ENCODE measurements at regions not wholly inside any gene's neighbourhood (a gene's known extent, or its start where the extent isn't known, plus 50 kb on each side); places are given as distances from the start of the nearest gene placed in this dataset.

GRCh38 chr13:50365408-50366391 is 350.5 kb downstream of the KCNRG start:
- H2AFZ ChIP-seq (ENCODE audit: insufficient read depth, low read depth, low read length, poor library complexity, severe bottlenecking) = peak overlapping the region; percentile 39
- TF ChIP-seq EZH2 (IDR thresholded peaks at IDR 0.05; ENCODE audit: borderline replicate concordance, insufficient read depth, low read depth, low read length, poor library complexity, severe bottlenecking) = no peak
- TF ChIP-seq CTCF (IDR thresholded peaks at IDR 0.05) = no peak

More at GRCh38 chr13:50365408-50366391, 350.5 kb downstream of the KCNRG start:
- ATAC-seq (ENCODE audit: low read depth) (peak; percentile 43), DNase-seq (peak; percentile 47)
- no peaks in the 10 kb centered on the region for H3K9me3 Mint-ChIP-seq (ENCODE audit: insufficient read depth)
- no peaks in the 10 kb centered on the region for H3K27me3 ChIP-seq (replicated peaks in 1 of 4; ENCODE audit: control extremely low read depth in 1 of 4, control insufficient read depth in 3 of 4, insufficient read depth in 4 of 4, low read length in 3 of 4)
- H3K9ac ChIP-seq (ENCODE audit: low read length) = peak overlapping the region; percentile 23
- intact Hi-C loops (cut with micrococcal nuclease) = loop anchor here (2.0 to 10.0 kb wide), 5 partner anchors 23 to 437 kb away; no protein-coding TSS in a partner anchor
- peaks cover 45% of the 10 kb centered on the region for H3K4me1 Mint-ChIP-seq
- H3K36me3 ChIP-seq (replicated peaks in 1 of 2; ENCODE audit: control extremely low read depth in 1 of 2, control insufficient read depth in 1 of 2, extremely low read depth in 1 of 2, insufficient read depth in 2 of 2, low read length in 1 of 2) = no peaks in the 10 kb centered on the region
- peaks cover 16 to 37% of the 10 kb centered on the region in 2 donors for H3K4me1 ChIP-seq (ENCODE audit: control insufficient read depth in 2 of 2, insufficient read depth in 2 of 2, low read length in 2 of 2)
- ChIA-PET CTCF (interaction anchor here (0.5 to 1.4 kb wide), 4 partner anchors 23 to 548 kb away, joined by 3 to 5 read pairs (median 3); partner anchors contain the start of gene RNASEH2B), POLR2A (interaction anchor here (0.6 kb wide), 1 partner anchor 92 kb away, joined by 3 read pairs; no protein-coding TSS in a partner anchor)
- H3K79me2 ChIP-seq (ENCODE audit: control insufficient read depth, insufficient read depth, low read length) = no peaks in the 10 kb centered on the region
- peak overlapping the region in 3 of 5 experiments; percentile 6 to 35 (median 17) for H3K4me3 ChIP-seq (ENCODE audit: control extremely low read depth in 1 of 5, extremely low read depth in 1 of 5, insufficient read depth in 1 of 5, low read depth in 2 of 5, low read length in 4 of 5)
- 79% methylated on average over 3 of the region's 10 CpGs for WGBS (ENCODE audit: insufficient coverage)
- peak overlapping the region; percentile 76 for H3K4me3 Mint-ChIP-seq
- H3K27ac ChIP-seq (ENCODE audit: low read length in 2 of 2) = peak overlapping the region in 1 of 2 donors; percentile 6
- no peaks in the 10 kb centered on the region for H3K27me3 Mint-ChIP-seq
- H3K9me3 ChIP-seq (ENCODE audit: control extremely low read depth in 1 of 3, control insufficient read depth in 2 of 3, insufficient read depth in 1 of 3, low read length in 2 of 3) = no peaks in the 10 kb centered on the region
- H3K4me2 ChIP-seq (replicated peaks; ENCODE audit: low read depth, low read length, poor library complexity, severe bottlenecking) = peak overlapping the region; percentile 54
- H4K20me1 ChIP-seq (ENCODE audit: control insufficient read depth, insufficient read depth, low read length, poor library complexity, severe bottlenecking) = no peaks in the 10 kb centered on the region
- peak overlapping the region; percentile 76 for H3K27ac Mint-ChIP-seq
